IMR-90 (cell line): ENCODE measurements at regions not wholly inside any gene's neighbourhood (a gene's known extent, or its start where the extent isn't known, plus 50 kb on each side); places are given as distances from the start of the nearest gene placed in this dataset.

ENCODE experiments used
- ATAC-seq: fragments of 200-7000 bp; cut with Tn5 transposase; 2 replicates; pipeline ENCODE4 v1.9.1; 2020; ENCODE audit warnings: low read depth, mild to moderate bottlenecking, moderate library complexity
- BruUV-seq: library from RNA; stranded (reverse); fragments of 400-500 nt; replicated peaks from 2 replicates; lab custom pipeline; 2021; lab: Mats Ljungman, UMichigan
- CTCF ChIA-PET: fragments of 300-600 bp; formaldehyde crosslinking; extraction: SDS; loops from one replicate; lab custom pipeline; 2021; ENCODE audit warnings: antibody characterized with exemption; lab: Yijun Ruan, JAX
- POLR2A ChIA-PET: fragments of 300-600 bp; sonication (Branson Sonifier 250); formaldehyde crosslinking; loops from one replicate; lab custom pipeline; 2022; ENCODE audit warnings: antibody characterized with exemption; ENCODE audit not compliant: unreplicated experiment; lab: Charles Lee
- DNase-seq: peaks from one replicate; pipeline ENCODE4 v3.0.0; 2013
- H2AFZ ChIP-seq: replicated peaks from 2 replicates; pipeline ENCODE3; 2013; ENCODE audit warnings: low read length, mild to moderate bottlenecking; ENCODE audit not compliant: poor library complexity
- H2AK5ac ChIP-seq: 2 replicates; pipeline ENCODE4 v1.6.1; 2013; ENCODE audit warnings: low read depth, low read length, inconsistent platforms
- H2AK9ac ChIP-seq: replicated peaks from 2 replicates; pipeline ENCODE3; 2013; ENCODE audit warnings: mild to moderate bottlenecking, low read depth, low read length, moderate library complexity; ENCODE audit not compliant: poor library complexity
- H2BK120ac ChIP-seq: 2 replicates; pipeline ENCODE4 v1.6.1; 2013; ENCODE audit warnings: low read depth, low read length, inconsistent platforms
- H2BK15ac ChIP-seq: 3 replicates; pipeline ENCODE4 v1.6.1; 2013; ENCODE audit warnings: low read depth, low read length, inconsistent platforms
- H2BK20ac ChIP-seq: 2 replicates; pipeline ENCODE4 v1.6.1; 2013; ENCODE audit warnings: low read depth, mild to moderate bottlenecking, inconsistent platforms, low read length, moderate library complexity
- H2BK5ac ChIP-seq: 2 replicates; pipeline ENCODE4 v1.6.1; 2013; ENCODE audit warnings: mild to moderate bottlenecking, low read depth, low read length, inconsistent platforms; ENCODE audit not compliant: poor library complexity, severe bottlenecking
- H3K14ac ChIP-seq: replicated peaks from 2 replicates; pipeline ENCODE4 v1.6.1; 2013; ENCODE audit warnings: low read depth, low read length, inconsistent platforms
- H3K18ac ChIP-seq: 2 replicates; pipeline ENCODE4 v1.6.1; 2013; ENCODE audit warnings: low read depth, low read length, control low read depth
- H3K23ac ChIP-seq: 2 replicates; pipeline ENCODE4 v1.6.1; 2013; ENCODE audit warnings: low read depth, low read length, inconsistent platforms
- H3K27ac ChIP-seq: 2 replicates; pipeline ENCODE4 v1.5.1; 2013; ENCODE audit warnings: mild to moderate bottlenecking, control low read depth, low read length; ENCODE audit not compliant: insufficient read depth
- H3K27me3 ChIP-seq: 2 replicates; pipeline ENCODE4 v1.6.1; 2013; ENCODE audit warnings: low read length; ENCODE audit not compliant: control insufficient read depth, insufficient read depth
- H3K36me3 ChIP-seq: 2 replicates; pipeline ENCODE4 v1.6.1; 2013; ENCODE audit warnings: low read length, mixed read lengths; ENCODE audit not compliant: control insufficient read depth, insufficient read depth
- H3K4ac ChIP-seq: 2 replicates; pipeline ENCODE4 v1.6.1; 2013; ENCODE audit warnings: low read depth, low read length, inconsistent platforms
- H3K4me1 ChIP-seq: 2 replicates; pipeline ENCODE4 v1.6.1; 2013; ENCODE audit warnings: low read length, mixed read lengths; ENCODE audit not compliant: control insufficient read depth, insufficient read depth
- H3K4me2 ChIP-seq: 2 replicates; pipeline ENCODE4 v1.6.1; 2013; ENCODE audit warnings: low read depth, mild to moderate bottlenecking, control low read depth, low read length, moderate library complexity
- H3K4me3 ChIP-seq: 2 replicates; pipeline ENCODE4 v1.5.1; 2013; ENCODE audit warnings: low read depth, mild to moderate bottlenecking, control low read depth, low read length, moderate library complexity; ENCODE audit not compliant: insufficient read depth
- H3K56ac ChIP-seq: 2 replicates; pipeline ENCODE4 v1.6.1; 2013; ENCODE audit warnings: low read length, inconsistent platforms; ENCODE audit not compliant: insufficient read depth; ENCODE audit errors: extremely low read depth
- H3K79me1 ChIP-seq, 2 experiments: 2 replicates each; pipeline ENCODE4 v1.6.1; 2013; ENCODE audit warnings: low read length in 2 of 2, inconsistent platforms in 1 of 2, low read depth in 1 of 2
- H3K9ac ChIP-seq: 2 replicates; pipeline ENCODE4 v1.6.1; 2013; ENCODE audit warnings: low read depth, low read length, control low read depth
- H3K9me1 ChIP-seq: 2 replicates; pipeline ENCODE4 v1.6.1; 2013; ENCODE audit warnings: low read length, inconsistent platforms; ENCODE audit not compliant: insufficient read depth
- H3K9me3 ChIP-seq: 2 replicates; pipeline ENCODE4 v1.6.1; 2013; ENCODE audit warnings: low read length; ENCODE audit not compliant: control insufficient read depth, insufficient read depth
- H4K20me1 ChIP-seq: 2 replicates; pipeline ENCODE4 v1.6.1; 2013; ENCODE audit warnings: low read length, inconsistent platforms; ENCODE audit not compliant: insufficient read depth
- H4K5ac ChIP-seq: 2 replicates; pipeline ENCODE4 v1.6.1; 2013; ENCODE audit warnings: mild to moderate bottlenecking, low read depth, low read length, control low read depth
- H4K8ac ChIP-seq, 2 experiments: 2 replicates each; pipeline ENCODE4 v1.6.1; 2013; ENCODE audit warnings: low read depth in 2 of 2, low read length in 2 of 2, control low read depth in 1 of 2, inconsistent platforms in 1 of 2
- H4K91ac ChIP-seq: 2 replicates; pipeline ENCODE4 v1.6.1; 2013; ENCODE audit warnings: low read depth, low read length, inconsistent platforms; ENCODE audit not compliant: insufficient read depth
- CTCF ChIP-seq: conservative IDR thresholded peaks from 2 replicates; pipeline ENCODE4 v1.5.1; 2012; ENCODE audit warnings: mild to moderate bottlenecking, low read depth, low read length, improper control_type of control experiment
- FOS ChIP-seq: fragments of 150-350 bp; IDR thresholded peaks from 2 replicates; pipeline ENCODE4 v1.6.1; 2016; ENCODE audit warnings: low read depth, low read length
- MXI1 ChIP-seq: IDR thresholded peaks from 2 replicates; pipeline ENCODE4 v1.6.1; 2012; ENCODE audit warnings: low read depth, mild to moderate bottlenecking, low read length, moderate library complexity, borderline replicate concordance
- POLR2A ChIP-seq: IDR thresholded peaks from 2 replicates; pipeline ENCODE4 v1.6.1; 2012; ENCODE audit warnings: mild to moderate bottlenecking, low read depth, low read length
- RAD21 ChIP-seq: IDR thresholded peaks from 2 replicates; pipeline ENCODE4 v1.6.1; 2012; ENCODE audit warnings: low read length, improper control_type of control experiment
- USF2 ChIP-seq: fragments of 150-350 bp; IDR thresholded peaks from 2 replicates; pipeline ENCODE4 v1.6.1; 2017; ENCODE audit warnings: mild to moderate bottlenecking, antibody characterized with exemption, low read length, low read depth
- WGBS, 2 experiments: methylation state at CpG; one replicate each; pipeline versions ENCODE4 v1.1.5 to v1.1.7; 2013; ENCODE audit warnings: missing lambda C conversion rate in 2 of 2; ENCODE audit not compliant: insufficient read length in 1 of 2; ENCODE audit errors: extremely low coverage in 2 of 2; 5-methylcytosine and 5-hydroxymethylcytosine counted together
- dilution Hi-C: fragments of 300-500 bp; cut with HindIII; formaldehyde crosslinking; loops from one replicate; pipeline ENCODE4 v1.14.3; 2018; ENCODE audit warnings: low sequenced_read_pairs; ENCODE audit not compliant: unreplicated experiment
- in situ Hi-C: fragments of 300-500 bp; cut with MboI; formaldehyde crosslinking; loops from 3 replicates; pipeline ENCODE4 v1.14.3; 2019; ENCODE audit warnings: low sequenced_read_pairs, inconsistent platforms, mixed read lengths
- intact Hi-C: fragments of 100-400 bp; cut with micrococcal nuclease; formaldehyde crosslinking; loops from 2 replicates; pipeline ENCODE4 v1.10.0; 2022

GRCh38 chr1:209190591-209191261 lies 392.8 kb upstream of the CAMK1G start:
- H3K27me3 ChIP-seq = no peaks in the 10 kb centered on the region
- no peak overlapping the region for H2AK5ac ChIP-seq
- CTCF ChIA-PET = interaction anchor here (0.8 kb wide), 1 partner anchor 58 kb away, joined by 3 read pairs; no protein-coding TSS in a partner anchor
- H2BK120ac ChIP-seq = no peak overlapping the region
- H3K14ac ChIP-seq = no peak overlapping the region
- no peak overlapping the region for H2AK9ac ChIP-seq
- no peak overlapping the region for H2BK5ac ChIP-seq
- dilution Hi-C loops = no loop called here
- DNase-seq = no peak
- no peak overlapping the region for H4K91ac ChIP-seq
- ATAC-seq = no peak
- intact Hi-C loops = no loop called here
- H4K20me1 ChIP-seq = no peaks in the 10 kb centered on the region
- H3K9ac ChIP-seq = no peak overlapping the region
- H3K36me3 ChIP-seq = no peaks in the 10 kb centered on the region
- POLR2A ChIA-PET = no interaction called here
- TF ChIP-seq USF2 = no peak
- 0 out of 2 replicates have a peak, but pooled peaks have one; percentile 18 for TF ChIP-seq RAD21
- TF ChIP-seq POLR2A = no peak
- peak; percentile 32; the same call in 1 of the 2 replicates for TF ChIP-seq CTCF
- no peak for TF ChIP-seq MXI1
- TF ChIP-seq FOS = no peak
- no peak overlapping the region for H2AFZ ChIP-seq
- no peak overlapping the region for H3K18ac ChIP-seq
- H3K79me1 ChIP-seq = no peaks in the 10 kb centered on the region
- H3K4ac ChIP-seq = no peak overlapping the region
- H3K23ac ChIP-seq = no peak overlapping the region
- no peaks in the 10 kb centered on the region for H3K9me1 ChIP-seq
- no peak overlapping the region for H4K8ac ChIP-seq
- no CpG with 5 or more reads among the region's 12 CpGs for WGBS, 2 experiments
- no peaks in the 10 kb centered on the region for H3K4me1 ChIP-seq
- no peak overlapping the region for H3K27ac ChIP-seq
- H3K4me2 ChIP-seq = no peak overlapping the region
- BruUV-seq = no TSS peak
- no peak overlapping the region for H3K56ac ChIP-seq
- no peak overlapping the region for H2BK15ac ChIP-seq
- no peak overlapping the region for H3K4me3 ChIP-seq
- H3K9me3 ChIP-seq = no peaks in the 10 kb centered on the region
- in situ Hi-C loops = no loop called here
- H4K5ac ChIP-seq = no peak overlapping the region
- H2BK20ac ChIP-seq = no peak overlapping the region
